Mucosa of rectum (tissue), 2 donors: ENCODE measurements at regions not wholly inside any gene's neighbourhood (a gene's known extent, or its start where the extent isn't known, plus 50 kb on each side); places are given as distances from the start of the nearest gene placed in this dataset.
A peak's percentile ranks its signal among the peaks of the same experiment; 100 is the strongest.

Experiments
- H3K27ac ChIP-seq, 2 donors: one replicate each; pipeline ENCODE4 v1.7.0; 2013; ENCODE audit warnings: inconsistent platforms in 2 of 2, low read depth in 2 of 2, low read length in 2 of 2
- H3K27me3 ChIP-seq, 2 donors: one replicate each; pipeline ENCODE4 v1.7.0; 2013; ENCODE audit warnings: low read length in 2 of 2; ENCODE audit not compliant: control insufficient read depth in 2 of 2, insufficient read depth in 2 of 2
- H3K36me3 ChIP-seq, 2 donors: one replicate each; pipeline ENCODE4 v1.7.0; 2013; ENCODE audit warnings: low read length in 2 of 2; ENCODE audit not compliant: control insufficient read depth in 2 of 2, insufficient read depth in 2 of 2
- H3K4me1 ChIP-seq, 2 donors: one replicate each; pipeline ENCODE4 v1.7.0; 2013; ENCODE audit warnings: low read length in 2 of 2, mild to moderate bottlenecking in 1 of 2; ENCODE audit not compliant: control insufficient read depth in 2 of 2, insufficient read depth in 2 of 2
- H3K4me3 ChIP-seq, 2 donors: one replicate each; pipeline ENCODE4 v1.7.0; 2013; ENCODE audit warnings: low read length in 2 of 2
- H3K9ac ChIP-seq, 2 donors: one replicate each; pipeline ENCODE4 v1.7.0; 2013; ENCODE audit warnings: low read length in 2 of 2, low read depth in 1 of 2, mild to moderate bottlenecking in 1 of 2
- H3K9me3 ChIP-seq, 2 donors: one replicate each; pipeline ENCODE4 v1.7.0; 2013; ENCODE audit warnings: low read length in 2 of 2; ENCODE audit not compliant: control insufficient read depth in 2 of 2
- donor health status: healthy.
- donor health status: Normal muscosa, but diverticular disease.

- Histone ChIP-seq H3K9ac (peak overlapping the region in 1 of 2 donors; percentile 9), H3K27ac (no peak overlapping the region), H3K4me1 (peaks cover 4 to 8% of the 10 kb centered on the region in 2 donors), H3K36me3 (no peaks in the 10 kb centered on the region), H3K27me3 (peaks cover 5% of the 10 kb centered on the region in 2 donors), H3K9me3 (no peaks in the 10 kb centered on the region), H3K4me3 (peak overlapping the region in 1 of 2 donors; percentile 33)
Observed at GRCh38 chr13:99436686-99437416, 64.4 kb upstream of the TM9SF2 start.

DNA sequence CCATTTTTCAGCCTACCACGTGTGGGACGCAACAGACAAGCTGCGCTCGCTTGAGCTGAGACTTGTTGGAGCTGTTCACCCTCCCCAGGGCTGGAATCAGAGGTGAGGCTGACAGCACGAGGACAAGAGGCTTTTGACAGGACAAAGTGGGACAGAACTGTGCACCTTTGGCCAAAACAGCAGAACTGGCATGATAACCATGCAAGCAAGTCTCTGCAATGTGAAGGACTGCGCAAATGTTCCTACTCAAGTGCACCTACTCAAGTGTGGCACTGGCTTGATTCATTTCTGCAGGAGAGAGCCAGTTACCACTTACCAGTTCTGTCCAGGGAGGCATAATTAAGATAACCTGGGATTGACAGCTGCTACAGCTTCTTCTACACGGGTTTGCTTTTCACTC lies 62.2 kb upstream of the TM9SF2 start:
- Histone ChIP-seq H3K27me3 (peaks cover 5% of the 10 kb centered on the region in 2 donors), H3K4me3 (no peak overlapping the region), H3K36me3 (no peaks in the 10 kb centered on the region), H3K9me3 (no peaks in the 10 kb centered on the region), H3K4me1 (peaks cover 3 to 4% of the 10 kb centered on the region in 2 donors), H3K9ac (no peak overlapping the region), H3K27ac (no peak overlapping the region)

DNA sequence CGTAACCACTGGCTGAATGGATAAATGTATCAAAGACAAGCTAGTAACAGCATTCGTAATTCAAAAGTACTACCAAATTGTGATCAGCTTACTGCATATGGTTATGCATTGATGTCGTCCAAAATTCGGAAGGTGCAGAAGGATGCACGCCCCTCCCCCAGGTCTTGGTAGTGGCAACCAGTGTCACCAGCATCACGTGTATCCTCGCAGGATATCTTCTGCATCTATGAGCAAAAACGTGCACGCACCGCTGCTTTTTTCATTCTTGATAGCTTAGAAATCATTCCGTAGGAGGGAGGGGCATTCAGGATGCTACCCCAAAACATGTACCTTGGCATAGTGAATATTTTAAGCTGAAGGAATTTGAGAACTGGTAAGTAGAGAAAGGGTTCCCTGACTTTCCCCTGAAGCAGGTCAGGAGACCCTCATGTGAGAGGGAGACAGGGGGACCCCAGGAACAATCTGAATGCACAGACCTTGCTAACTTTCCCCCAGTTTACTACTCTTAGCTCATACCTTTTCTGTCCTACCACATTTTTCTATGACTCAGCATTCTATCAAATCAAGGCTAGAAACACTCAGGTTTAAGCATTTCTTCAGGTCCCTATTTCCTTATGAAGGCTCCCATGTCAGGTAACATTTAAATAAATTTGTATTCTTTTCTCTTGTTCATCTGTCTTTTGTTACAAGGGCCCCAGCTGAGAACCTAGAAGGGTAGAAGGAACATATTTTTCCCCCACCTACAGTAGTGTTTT lies 61.2 kb upstream of the TM9SF2 start:
- Histone ChIP-seq H3K36me3 (no peaks in the 10 kb centered on the region), H3K9ac (no peak overlapping the region), H3K27ac (no peak overlapping the region), H3K4me1 (peaks cover 3 to 4% of the 10 kb centered on the region in 2 donors), H3K9me3 (no peaks in the 10 kb centered on the region), H3K27me3 (peaks cover 5% of the 10 kb centered on the region in 2 donors), H3K4me3 (no peak overlapping the region)

- no peaks in the 10 kb centered on the region for H3K9me3 ChIP-seq
- no peak overlapping the region for H3K4me3 ChIP-seq
- no peak overlapping the region for H3K9ac ChIP-seq
Observed at GRCh38 chr13:99442273-99442895, 58.9 kb upstream of the TM9SF2 start.

GRCh38 chr13:99446242-99446641 lies 55.0 kb upstream of the TM9SF2 start:
- H3K27me3 ChIP-seq, result peaks cover 0 to 2% of the 10 kb centered on the region in 2 donors
- H3K9ac ChIP-seq, result no peak overlapping the region

More at GRCh38 chr13:99442273-99442895, 58.9 kb upstream of the TM9SF2 start:
- no peaks in the 10 kb centered on the region for H3K4me1 ChIP-seq
- no peak overlapping the region for H3K27ac ChIP-seq
- no peaks in the 10 kb centered on the region for H3K36me3 ChIP-seq
- H3K27me3 ChIP-seq, result peaks cover 5% of the 10 kb centered on the region in 2 donors

DNA sequence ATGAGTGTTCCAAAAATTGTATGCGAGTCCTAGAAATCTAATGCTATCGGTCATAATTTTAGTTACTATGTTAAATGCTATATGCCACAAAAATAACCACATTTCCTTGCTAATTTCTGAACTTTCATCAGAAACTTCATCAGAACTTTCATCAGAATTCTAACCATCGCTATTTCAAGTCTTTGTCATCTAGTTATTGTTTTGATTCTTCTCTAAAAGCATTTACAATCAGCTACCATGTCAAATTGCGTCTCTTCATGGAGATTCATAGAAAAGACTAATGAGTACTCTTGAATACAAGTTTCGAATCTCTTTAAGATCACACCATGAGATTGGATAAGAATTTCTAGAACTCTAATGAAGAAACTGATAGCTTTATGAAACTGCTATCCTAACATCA lies 52.7 kb upstream of the TM9SF2 start:
- Histone ChIP-seq H3K36me3 (no peaks in the 10 kb centered on the region), H3K4me3 (no peak overlapping the region), H3K27ac (no peak overlapping the region), H3K9me3 (no peaks in the 10 kb centered on the region), H3K9ac (no peak overlapping the region), H3K4me1 (no peaks in the 10 kb centered on the region), H3K27me3 (no peaks in the 10 kb centered on the region)

More at GRCh38 chr13:99446242-99446641, 55.0 kb upstream of the TM9SF2 start:
- H3K27ac ChIP-seq, result no peak overlapping the region
- H3K4me3 ChIP-seq, result no peak overlapping the region
- H3K4me1 ChIP-seq, result no peaks in the 10 kb centered on the region
- H3K36me3 ChIP-seq, result no peaks in the 10 kb centered on the region
- no peaks in the 10 kb centered on the region for H3K9me3 ChIP-seq

DNA sequence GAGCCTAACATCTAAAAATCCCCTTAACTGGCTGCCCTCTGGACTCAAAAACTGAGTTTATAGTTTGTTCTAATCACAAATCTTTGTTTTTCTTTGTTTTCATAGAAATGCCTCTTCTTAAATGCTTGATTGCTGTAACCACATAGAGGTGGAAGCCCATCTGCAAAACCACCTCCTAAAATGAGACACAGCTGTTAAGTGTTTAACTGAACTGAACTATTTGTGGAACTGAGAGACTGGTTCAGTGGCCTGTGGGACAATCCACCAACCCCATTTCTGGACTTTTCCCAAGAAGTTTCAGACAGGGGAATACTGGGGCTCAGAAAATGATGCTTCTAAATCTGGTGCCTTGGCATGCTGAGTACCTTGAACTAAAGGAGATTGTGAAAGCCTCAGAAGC lies 50.9 kb upstream of the TM9SF2 start:
- no peak overlapping the region for H3K27ac ChIP-seq
- H3K9me3 ChIP-seq, result no peaks in the 10 kb centered on the region
- no peak overlapping the region for H3K4me3 ChIP-seq
- H3K36me3 ChIP-seq, result no peaks in the 10 kb centered on the region
- H3K27me3 ChIP-seq, result no peaks in the 10 kb centered on the region
- H3K4me1 ChIP-seq, result no peaks in the 10 kb centered on the region
- no peak overlapping the region for H3K9ac ChIP-seq
